ENCODE measurements at regions not wholly inside any gene's neighbourhood (a gene's known extent, or its start where the extent isn't known, plus 50 kb on each side); places are given as distances from the start of the nearest gene placed in this dataset.

DNA sequence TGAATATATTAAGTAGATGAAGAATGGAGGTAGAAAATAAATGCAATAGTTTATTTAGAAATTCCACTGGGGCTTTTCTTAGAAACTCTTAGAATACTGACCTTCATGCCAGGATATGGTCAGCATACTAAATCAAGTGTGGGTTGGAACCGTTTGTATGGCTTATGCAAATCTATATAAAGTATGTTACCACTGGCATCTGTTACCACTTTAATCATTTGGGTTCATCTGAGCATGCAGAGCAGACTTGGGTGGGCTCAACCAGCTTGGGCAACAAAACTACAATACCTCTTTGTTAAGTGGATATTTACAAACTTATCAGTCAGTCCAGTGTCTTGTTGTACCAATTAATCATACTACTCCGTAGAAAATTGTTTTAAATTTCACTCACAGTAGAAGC lies 125.8 kb downstream of the CRPPA start:
- in situ Hi-C loops (cut with HindIII; ENCODE audit: low sequenced_read_pairs), result no loop called here
- no peak for TF ChIP-seq CTCF (IDR thresholded peaks at IDR 0.05; ENCODE audit: low read depth, low read length, missing control alignments)
- DNase-seq (ENCODE audit: low read depth), result peak; percentile 75
- H3K4me3 ChIP-seq (ENCODE audit: low read depth, low read length), result no peak overlapping the region

- no peak for TF ChIP-seq CTCF (IDR thresholded peaks at IDR 0.05; ENCODE audit: low read depth, low read length, missing control alignments)
- in situ Hi-C loops (cut with HindIII; ENCODE audit: low sequenced_read_pairs), result no loop called here
- no peak for DNase-seq (ENCODE audit: low read depth)
- no peak overlapping the region for H3K4me3 ChIP-seq (ENCODE audit: low read depth, low read length)
Measured at GRCh38 chr7:16293669-16294425, 127.5 kb downstream of the CRPPA start.

GRCh38 chr7:16284581-16284980 lies 136.8 kb downstream of the CRPPA start:
- in situ Hi-C loops (cut with HindIII; ENCODE audit: low sequenced_read_pairs), result no loop called here
- no peak for TF ChIP-seq CTCF (IDR thresholded peaks at IDR 0.05; ENCODE audit: low read depth, low read length, missing control alignments)

DNA sequence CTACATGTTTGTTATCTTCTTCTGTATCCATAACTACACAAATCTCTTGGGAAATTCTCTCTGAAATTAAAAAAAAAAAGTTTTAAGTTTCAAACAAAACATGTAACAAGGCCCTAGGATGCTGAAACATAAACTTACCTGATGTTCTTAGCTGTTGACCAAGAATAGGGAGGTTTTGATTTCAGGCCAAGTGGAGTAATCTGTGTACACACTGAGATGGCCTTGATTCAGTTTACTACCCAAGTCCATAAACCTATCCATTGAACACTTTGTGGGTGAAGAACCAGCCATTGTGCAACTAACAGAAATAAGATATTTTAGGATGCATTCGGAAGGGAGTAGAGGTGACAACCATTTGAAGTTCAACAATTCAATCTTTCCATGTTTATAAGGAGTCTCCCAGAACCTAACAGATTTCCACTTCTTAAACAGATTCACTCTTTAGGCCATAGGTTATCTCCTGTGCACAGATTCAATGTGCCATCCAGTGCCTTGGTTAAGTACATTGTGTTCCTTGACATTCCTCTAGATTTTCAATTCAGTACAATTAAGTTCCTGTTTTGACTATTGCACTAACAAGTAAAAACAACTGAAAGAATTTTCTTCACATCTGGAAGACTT lies 143.1 kb downstream of the CRPPA start:
- DNase-seq (ENCODE audit: low read depth), result no peak
- no peak overlapping the region for H3K4me3 ChIP-seq (ENCODE audit: low read depth, low read length)
- no peak for TF ChIP-seq CTCF (IDR thresholded peaks at IDR 0.05; ENCODE audit: low read depth, low read length, missing control alignments)
- in situ Hi-C loops (cut with HindIII; ENCODE audit: low sequenced_read_pairs), result no loop called here

More at GRCh38 chr7:16284581-16284980, 136.8 kb downstream of the CRPPA start:
- H3K4me3 ChIP-seq (ENCODE audit: low read depth, low read length), result no peak overlapping the region
- no peak for DNase-seq (ENCODE audit: low read depth)

- no peak for TF ChIP-seq CTCF (IDR thresholded peaks at IDR 0.05; ENCODE audit: low read depth, low read length, missing control alignments)
- no peak overlapping the region for H3K4me3 ChIP-seq (ENCODE audit: low read depth, low read length)
- in situ Hi-C loops (cut with HindIII; ENCODE audit: low sequenced_read_pairs), result no loop called here
- no peak for DNase-seq (ENCODE audit: low read depth)
Measured at GRCh38 chr7:16271990-16272665, 149.2 kb downstream of the CRPPA start.

DNA sequence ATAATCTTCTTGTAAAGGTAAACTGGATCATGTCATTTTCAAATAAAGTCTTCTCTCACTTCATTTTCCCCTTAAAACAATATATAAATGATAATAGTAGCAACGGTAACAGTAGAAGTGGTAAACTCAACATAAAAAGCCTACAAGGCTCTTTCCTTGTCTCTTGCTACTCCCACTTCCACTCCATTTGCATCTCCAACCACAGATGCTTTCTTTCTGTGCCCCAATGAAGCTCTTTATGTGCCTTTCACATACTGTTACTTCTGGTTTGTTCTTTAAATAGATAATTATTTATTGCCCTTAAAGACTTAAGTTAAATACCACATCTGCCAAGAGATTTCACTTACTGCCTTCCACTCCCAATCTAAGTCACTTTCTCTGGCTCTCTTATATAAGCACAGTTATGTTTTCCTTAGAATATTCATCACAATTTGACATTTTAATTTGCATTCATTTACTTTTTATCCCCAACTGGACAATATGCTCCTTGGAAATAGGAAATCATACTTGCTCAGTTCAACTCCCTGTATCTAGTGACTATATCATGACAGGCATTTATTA lies 149.9 kb downstream of the CRPPA start:
- TF ChIP-seq CTCF (IDR thresholded peaks at IDR 0.05; ENCODE audit: low read depth, low read length, missing control alignments), result no peak
- DNase-seq (ENCODE audit: low read depth), result no peak
- no peak overlapping the region for H3K4me3 ChIP-seq (ENCODE audit: low read depth, low read length)
- in situ Hi-C loops (cut with HindIII; ENCODE audit: low sequenced_read_pairs), result no loop called here

All from astrocyte of the cerebellum (primary cell).